HG03565 (cell line): ENCODE measurements at regions not wholly inside any gene's neighbourhood (a gene's known extent, or its start where the extent isn't known, plus 50 kb on each side); places are given as distances from the start of the nearest gene placed in this dataset.

ENCODE experiments used
- ATAC-seq: cut with Tn5 transposase; IDR thresholded peaks from one replicate; pipeline ENCODE4 v1.9.1; 2021; ENCODE audit warnings: mild to moderate bottlenecking, moderate library complexity; ENCODE audit not compliant: unreplicated experiment

- ATAC-seq = no peak
Observed at GRCh38 chr10:130550952-130551674, 414.9 kb downstream of the GLRX3 start.

GRCh38 chr10:130551676-130552075 is 415.5 kb downstream of the GLRX3 start:
- no peak for ATAC-seq

GRCh38 chr10:130553826-130554225 is 417.6 kb downstream of the GLRX3 start:
- no peak for ATAC-seq

- no peak for ATAC-seq
Observed at GRCh38 chr10:130554701-130555410, 418.7 kb downstream of the GLRX3 start.

- no peak for ATAC-seq
Observed at GRCh38 chr10:130555411-130555750, 419.2 kb downstream of the GLRX3 start.

GRCh38 chr10:130557181-130557845 is 421.1 kb downstream of the GLRX3 start:
- ATAC-seq = no peak

- no peak for ATAC-seq
Observed at GRCh38 chr10:130558746-130559546, 422.8 kb downstream of the GLRX3 start.

GRCh38 chr10:130559547-130559880 is 423.3 kb downstream of the GLRX3 start:
- ATAC-seq = no peak

- ATAC-seq = no peak
Observed at GRCh38 chr10:130560116-130560515, 423.9 kb downstream of the GLRX3 start.

GRCh38 chr10:130560573-130560972 is 424.4 kb downstream of the GLRX3 start:
- ATAC-seq = no peak

- no peak for ATAC-seq
Observed at GRCh38 chr10:130561681-130562080, 425.5 kb downstream of the GLRX3 start.

- no peak for ATAC-seq
Observed at GRCh38 chr10:130567011-130567410, 430.8 kb downstream of the GLRX3 start.

GRCh38 chr10:130567436-130567835 is 431.2 kb downstream of the GLRX3 start:
- no peak for ATAC-seq

GRCh38 chr10:130568246-130568645 is 432.1 kb downstream of the GLRX3 start:
- ATAC-seq = no peak

GRCh38 chr10:130570074-130570473 is 433.9 kb downstream of the GLRX3 start:
- ATAC-seq = no peak

- ATAC-seq = no peak
Observed at GRCh38 chr10:130571674-130572073, 435.5 kb downstream of the GLRX3 start.

- no peak for ATAC-seq
Observed at GRCh38 chr10:130573446-130573845, 437.3 kb downstream of the GLRX3 start.

GRCh38 chr10:130575756-130576285 is 439.6 kb downstream of the GLRX3 start:
- no peak for ATAC-seq

GRCh38 chr10:130576427-130576826 is 440.2 kb downstream of the GLRX3 start:
- no peak for ATAC-seq

- ATAC-seq = no peak
Observed at GRCh38 chr10:130577039-130577438, 440.8 kb downstream of the GLRX3 start.
